NCI-H774 (cell line): ENCODE measurements at regions not wholly inside any gene's neighbourhood (a gene's known extent, or its start where the extent isn't known, plus 50 kb on each side); places are given as distances from the start of the nearest gene placed in this dataset.
"Not testable (repeated sequence)": the region's sequence is repeated elsewhere in the genome, so short reads cannot be mapped to it uniquely, and the experiment has no call there.

Experiments used
- DNase-seq: peaks from one replicate; lab custom pipeline; 2025; lab: John Stamatoyannopoulos, UW

- DNase-seq: no peak
Observed at GRCh38 chr2:15752552-15753232, 161.0 kb downstream of the DDX1 start.

DNA sequence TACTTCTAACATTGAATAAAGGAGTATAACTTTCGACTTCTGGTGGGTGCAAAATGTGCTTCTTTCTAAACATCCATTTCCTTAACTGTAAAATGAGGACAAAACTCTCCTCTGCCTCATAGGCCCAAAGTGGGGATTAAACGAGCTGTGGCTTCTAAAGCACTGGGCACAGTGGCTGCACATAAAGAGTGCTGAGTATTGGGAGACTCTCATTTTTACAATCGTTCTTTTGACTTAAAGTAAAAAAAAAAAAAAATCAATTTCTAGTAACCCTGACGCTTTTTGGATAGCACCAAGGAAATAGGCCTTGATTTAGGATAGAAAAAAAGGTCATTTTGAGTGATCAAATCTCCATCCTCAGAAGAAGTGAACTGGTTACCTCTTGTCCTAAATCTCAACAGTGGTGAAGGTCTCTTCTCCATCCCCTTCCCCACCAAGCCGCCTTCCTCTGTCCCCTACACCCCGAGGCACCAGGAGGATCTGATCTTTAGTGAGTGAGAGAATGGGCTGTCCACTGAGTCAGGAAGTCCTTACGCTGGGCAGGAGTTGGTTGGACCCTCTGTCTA lies 161.6 kb downstream of the DDX1 start:
- no peak for DNase-seq

- no peak for DNase-seq
Observed at GRCh38 chr2:15753811-15754702, 162.4 kb downstream of the DDX1 start.

GRCh38 chr2:15754703-15755099 lies 163.0 kb downstream of the DDX1 start:
- no peak for DNase-seq

DNA sequence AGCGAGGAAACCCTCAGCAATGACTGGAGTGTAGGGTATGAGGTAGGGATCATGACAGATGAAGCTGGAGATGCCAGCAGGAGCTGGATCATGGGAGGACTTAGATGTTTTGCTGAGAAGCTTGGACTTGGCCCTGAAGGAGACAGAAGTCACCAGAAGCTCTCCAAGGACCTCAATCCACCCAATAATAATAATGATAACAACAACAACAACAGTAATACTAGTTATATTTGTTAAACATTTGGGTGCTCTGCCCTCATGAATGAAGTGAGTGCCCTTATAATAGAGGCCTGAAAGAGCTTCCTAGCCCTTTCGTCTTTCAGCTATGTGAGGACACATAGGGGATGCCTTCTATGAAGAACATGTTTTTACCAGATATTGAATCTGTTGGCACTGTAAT lies 163.9 kb downstream of the DDX1 start:
- no peak for DNase-seq

DNA sequence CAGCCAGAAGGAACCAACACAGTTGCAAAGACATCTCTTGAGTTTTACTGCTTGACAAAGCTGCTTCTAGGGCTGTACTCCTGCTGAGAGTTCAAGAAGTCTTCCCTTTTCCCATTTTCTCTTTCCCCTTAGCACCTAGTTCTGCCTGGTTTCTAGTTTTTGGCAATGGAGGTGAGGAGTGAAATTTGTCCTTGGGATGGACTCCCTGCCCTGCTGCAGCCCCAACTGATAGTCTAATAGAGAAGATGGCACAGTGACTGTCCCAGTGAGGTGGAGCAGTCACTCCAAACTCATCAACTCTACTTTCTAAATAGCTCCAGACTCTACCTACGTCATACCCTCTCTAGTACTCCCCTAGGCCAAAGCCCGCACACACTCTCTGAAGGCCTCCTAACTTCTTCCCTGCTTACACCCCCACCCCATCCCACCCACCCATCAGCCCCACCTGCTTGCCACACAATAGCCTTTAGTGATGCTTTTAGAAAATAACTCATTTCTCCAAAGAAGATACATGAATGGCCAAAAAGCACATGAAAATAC lies 164.4 kb downstream of the DDX1 start:
- no peak for DNase-seq

GRCh38 chr2:15756882-15757819 lies 165.5 kb downstream of the DDX1 start:
- no peak for DNase-seq

DNA sequence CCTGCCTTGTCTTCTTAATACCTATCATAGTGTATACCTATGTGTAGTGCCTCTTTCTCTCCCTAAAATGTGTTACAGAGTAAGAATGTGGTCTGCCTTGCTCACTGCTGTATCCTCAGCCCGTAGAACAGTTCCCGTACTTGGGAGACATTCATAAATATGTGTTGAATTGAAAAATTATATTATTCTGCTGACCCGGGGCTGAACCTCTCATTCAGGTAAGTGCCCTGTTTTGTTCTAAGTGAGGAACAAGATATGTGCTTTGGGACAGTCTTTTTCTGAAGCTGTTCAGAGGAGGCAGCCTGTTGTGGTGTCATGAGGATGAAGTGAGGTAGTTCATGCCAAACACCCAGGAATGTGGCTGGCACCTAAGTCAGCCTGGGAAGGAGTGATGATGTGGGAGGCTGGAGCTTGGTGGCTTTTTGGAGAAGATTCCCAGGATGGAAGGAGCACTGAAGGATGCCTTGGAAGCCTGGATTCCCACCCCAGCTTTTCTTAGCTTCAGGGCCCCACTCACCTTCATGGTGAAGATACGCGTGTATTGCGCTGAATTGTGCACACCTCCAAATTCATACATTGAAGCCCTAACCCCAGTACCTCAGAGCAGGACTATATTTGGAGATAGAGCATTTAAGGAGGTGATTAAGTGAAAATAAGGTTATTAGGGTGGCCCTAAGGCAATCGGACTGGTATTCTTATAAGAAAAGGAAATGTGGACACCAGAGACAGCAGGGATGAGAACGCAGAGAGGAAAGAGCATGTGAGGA lies 166.3 kb downstream of the DDX1 start:
- DNase-seq: no peak

DNA sequence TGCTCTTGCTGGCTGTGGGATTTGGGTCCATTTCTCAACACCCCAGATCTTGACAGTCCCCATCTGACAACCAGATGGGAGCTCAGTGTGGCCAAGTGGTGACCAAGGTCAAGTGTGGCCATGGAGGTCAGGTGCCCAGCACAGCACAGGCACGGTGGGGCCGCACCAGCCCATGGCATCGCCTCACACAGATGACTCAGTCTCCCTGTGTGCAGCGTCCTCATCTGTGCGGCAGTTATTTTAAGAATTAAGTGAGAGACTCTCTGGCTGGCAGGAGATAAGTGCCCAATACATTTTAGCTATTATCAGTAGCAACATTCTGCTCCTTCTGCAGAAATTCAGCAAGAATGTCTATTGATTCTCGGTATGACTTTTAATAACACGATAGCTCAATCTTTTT lies 167.2 kb downstream of the DDX1 start:
- no peak for DNase-seq

- no peak for DNase-seq
Observed at GRCh38 chr2:15759385-15759784, 167.7 kb downstream of the DDX1 start.

DNA sequence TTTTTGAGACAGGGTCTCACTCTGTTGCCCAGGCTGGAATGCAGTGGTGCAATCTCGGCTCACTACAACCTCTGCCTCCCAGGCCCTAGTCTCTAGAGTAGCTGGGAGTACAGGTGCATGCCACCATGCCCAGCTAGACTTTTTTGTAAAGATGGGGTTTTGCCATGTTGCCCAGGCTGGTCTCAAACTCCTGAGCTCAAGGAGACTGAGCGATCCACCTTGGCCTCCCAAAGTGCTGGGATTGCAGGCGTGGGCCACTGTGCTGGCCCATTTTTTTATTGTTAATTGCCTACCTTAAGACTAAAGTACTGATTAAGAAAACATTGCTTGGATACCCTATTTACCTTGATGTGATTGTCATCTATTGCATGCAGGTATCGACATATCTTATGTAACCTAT lies 168.1 kb downstream of the DDX1 start:
- not testable (repeated sequence) for DNase-seq

- no peak for DNase-seq
Observed at GRCh38 chr2:15760232-15760910, 168.7 kb downstream of the DDX1 start.

DNA sequence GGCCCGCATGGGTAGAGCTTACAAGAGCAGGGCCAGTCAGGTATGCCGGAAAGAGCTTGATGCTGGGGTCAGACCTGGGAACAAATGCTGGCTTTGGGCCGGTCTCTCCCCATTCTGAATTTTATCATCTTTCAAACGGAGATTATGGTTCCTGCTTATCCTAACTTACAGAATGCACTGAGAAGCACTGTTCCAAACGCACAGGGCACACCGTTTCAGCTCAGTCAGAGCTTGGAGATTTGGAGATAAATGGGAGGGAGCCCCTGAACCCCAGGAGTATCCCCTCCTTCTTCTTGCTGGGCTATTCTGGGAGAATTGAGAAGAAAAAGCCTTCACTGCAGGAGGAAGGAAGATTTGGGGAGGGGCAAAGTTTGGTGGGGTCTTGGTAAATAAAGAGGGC lies 169.4 kb downstream of the DDX1 start:
- no peak for DNase-seq

GRCh38 chr2:15761910-15762309 lies 170.2 kb downstream of the DDX1 start:
- no peak for DNase-seq

- no peak for DNase-seq
Observed at GRCh38 chr2:15762449-15762848, 170.8 kb downstream of the DDX1 start.

GRCh38 chr2:15763106-15763821 lies 171.6 kb downstream of the DDX1 start:
- DNase-seq: no peak

DNA sequence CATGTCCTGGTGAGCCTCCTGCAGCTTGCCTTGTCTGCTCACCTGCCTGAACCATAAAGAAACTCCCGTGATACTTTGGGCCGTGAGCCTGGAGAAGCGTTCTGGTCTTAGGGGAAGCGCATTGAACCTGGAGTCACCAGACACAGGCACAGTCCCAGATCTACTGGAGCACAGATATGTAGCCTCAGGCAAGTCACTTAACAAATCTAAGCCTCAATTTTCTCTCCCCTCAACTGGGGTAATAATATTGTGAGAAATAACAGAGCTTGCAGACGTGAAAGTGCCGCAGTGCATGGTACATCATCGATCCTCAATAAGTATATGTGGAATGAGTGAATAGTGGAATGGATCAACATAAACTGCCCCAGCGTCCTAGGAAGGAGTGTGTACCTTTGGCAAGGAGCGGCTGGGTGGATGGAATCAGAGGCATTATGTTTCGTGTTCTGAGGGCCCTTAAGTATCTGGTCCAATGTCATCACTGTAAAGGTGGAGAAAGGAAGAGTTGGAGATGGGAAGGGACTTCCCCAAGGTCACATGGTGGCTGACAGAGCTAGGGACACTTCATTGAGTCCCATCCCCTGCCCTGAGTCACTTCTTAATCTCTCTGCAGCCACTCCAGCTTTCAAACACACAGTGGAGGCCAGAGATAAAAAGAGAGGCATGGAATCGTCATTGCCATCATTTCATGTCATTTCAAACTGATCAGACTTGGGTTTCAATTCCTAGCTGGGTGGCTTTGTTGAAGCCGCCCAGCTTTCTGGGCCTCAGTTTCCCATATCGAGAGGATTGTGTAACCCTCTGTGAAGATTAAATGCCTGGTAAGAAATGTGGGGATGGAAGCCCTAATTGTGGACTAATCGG lies 172.4 kb downstream of the DDX1 start:
- no peak for DNase-seq

DNA sequence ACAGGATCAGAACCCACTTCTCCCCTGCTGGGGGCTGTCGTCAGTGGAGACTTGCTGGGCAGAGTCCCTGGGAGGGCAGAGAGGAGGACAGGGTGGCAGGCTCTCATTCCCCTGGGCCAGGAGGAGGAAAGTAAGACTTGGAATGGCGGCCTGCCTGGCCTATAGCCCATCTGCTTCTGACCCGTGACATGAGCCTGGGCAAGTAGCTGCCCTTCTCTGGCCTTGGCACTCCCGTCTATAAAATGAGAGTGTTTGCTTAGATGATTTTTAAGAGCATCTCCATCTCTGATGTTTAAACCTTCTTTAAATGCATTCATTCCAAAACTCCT lies 173.0 kb downstream of the DDX1 start:
- no peak for DNase-seq

GRCh38 chr2:15765211-15765610 lies 173.5 kb downstream of the DDX1 start:
- DNase-seq: no peak
